ENCODE measurements at regions not wholly inside any gene's neighbourhood (a gene's known extent, or its start where the extent isn't known, plus 50 kb on each side); places are given as distances from the start of the nearest gene placed in this dataset.

- H3K27ac Mint-ChIP-seq (ENCODE audit: unreplicated experiment) = no peak overlapping the region
- no peaks in the 10 kb centered on the region for H3K4me1 Mint-ChIP-seq (ENCODE audit: unreplicated experiment)
- no peak for DNase-seq (ENCODE audit: extremely low spot score, unreplicated experiment)
Measured at GRCh38 chr18:64966667-64967066, 784.1 kb upstream of the CDH7 start.

GRCh38 chr18:64956465-64956864 lies 794.3 kb upstream of the CDH7 start:
- Mint-ChIP-seq H3K27me3 (ENCODE audit: unreplicated experiment) (no peaks in the 10 kb centered on the region), H3K4me1 (ENCODE audit: unreplicated experiment) (no peaks in the 10 kb centered on the region), H3K27ac (ENCODE audit: unreplicated experiment) (no peak overlapping the region), H3K36me3 (ENCODE audit: unreplicated experiment) (no peaks in the 10 kb centered on the region), H3K9me3 (ENCODE audit: unreplicated experiment) (peaks cover 2% of the 10 kb centered on the region), H3K4me3 (ENCODE audit: unreplicated experiment) (no peak overlapping the region)
- no peak for DNase-seq (ENCODE audit: extremely low spot score, unreplicated experiment)
- TF ChIP-seq, protein P1, sequence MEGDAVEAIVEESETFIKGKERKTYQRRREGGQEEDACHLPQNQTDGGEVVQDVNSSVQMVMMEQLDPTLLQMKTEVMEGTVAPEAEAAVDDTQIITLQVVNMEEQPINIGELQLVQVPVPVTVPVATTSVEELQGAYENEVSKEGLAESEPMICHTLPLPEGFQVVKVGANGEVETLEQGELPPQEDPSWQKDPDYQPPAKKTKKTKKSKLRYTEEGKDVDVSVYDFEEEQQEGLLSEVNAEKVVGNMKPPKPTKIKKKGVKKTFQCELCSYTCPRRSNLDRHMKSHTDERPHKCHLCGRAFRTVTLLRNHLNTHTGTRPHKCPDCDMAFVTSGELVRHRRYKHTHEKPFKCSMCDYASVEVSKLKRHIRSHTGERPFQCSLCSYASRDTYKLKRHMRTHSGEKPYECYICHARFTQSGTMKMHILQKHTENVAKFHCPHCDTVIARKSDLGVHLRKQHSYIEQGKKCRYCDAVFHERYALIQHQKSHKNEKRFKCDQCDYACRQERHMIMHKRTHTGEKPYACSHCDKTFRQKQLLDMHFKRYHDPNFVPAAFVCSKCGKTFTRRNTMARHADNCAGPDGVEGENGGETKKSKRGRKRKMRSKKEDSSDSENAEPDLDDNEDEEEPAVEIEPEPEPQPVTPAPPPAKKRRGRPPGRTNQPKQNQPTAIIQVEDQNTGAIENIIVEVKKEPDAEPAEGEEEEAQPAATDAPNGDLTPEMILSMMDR (IDR thresholded peaks at IDR 0.05) = no peak

More at GRCh38 chr18:64966667-64967066, 784.1 kb upstream of the CDH7 start:
- no peaks in the 10 kb centered on the region for H3K9me3 Mint-ChIP-seq (ENCODE audit: unreplicated experiment)
- TF ChIP-seq, protein P1 (IDR thresholded peaks at IDR 0.05) = no peak
- no peak overlapping the region for H3K4me3 Mint-ChIP-seq (ENCODE audit: unreplicated experiment)
- H3K36me3 Mint-ChIP-seq (ENCODE audit: unreplicated experiment) = no peaks in the 10 kb centered on the region
- no peaks in the 10 kb centered on the region for H3K27me3 Mint-ChIP-seq (ENCODE audit: unreplicated experiment)

DNA sequence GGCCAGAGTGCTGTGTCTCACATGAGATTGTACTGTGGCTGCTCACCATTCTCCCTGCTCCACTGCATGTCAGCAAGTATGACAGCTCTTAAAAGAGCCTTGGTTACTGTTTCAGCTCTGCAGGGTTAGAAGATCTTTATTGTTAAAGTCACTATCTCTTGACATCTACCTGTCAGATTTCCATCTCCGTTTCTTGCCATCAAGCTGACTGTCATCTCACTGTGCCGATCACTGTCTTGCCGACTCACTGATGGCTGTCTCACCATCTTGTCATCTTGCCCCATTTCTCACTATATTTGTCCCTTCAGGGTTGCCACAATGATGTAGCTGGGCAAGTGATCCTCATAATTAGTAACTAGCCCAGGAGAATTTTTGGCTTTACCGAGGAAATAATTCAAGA lies 800.9 kb upstream of the CDH7 start:
- Mint-ChIP-seq H3K27ac (ENCODE audit: unreplicated experiment) (no peak overlapping the region), H3K4me3 (ENCODE audit: unreplicated experiment) (no peak overlapping the region), H3K27me3 (ENCODE audit: unreplicated experiment) (no peaks in the 10 kb centered on the region), H3K9me3 (ENCODE audit: unreplicated experiment) (peaks cover 36% of the 10 kb centered on the region), H3K4me1 (ENCODE audit: unreplicated experiment) (no peaks in the 10 kb centered on the region), H3K36me3 (ENCODE audit: unreplicated experiment) (no peaks in the 10 kb centered on the region)
- TF ChIP-seq, protein P1 (IDR thresholded peaks at IDR 0.05) = no peak
- no peak for DNase-seq (ENCODE audit: extremely low spot score, unreplicated experiment)

- DNase-seq (ENCODE audit: extremely low spot score, unreplicated experiment) = no peak
- no peaks in the 10 kb centered on the region for H3K36me3 Mint-ChIP-seq (ENCODE audit: unreplicated experiment)
Measured at GRCh38 chr18:64936671-64937070, 787.8 kb upstream of the LINC00305 start.

DNA sequence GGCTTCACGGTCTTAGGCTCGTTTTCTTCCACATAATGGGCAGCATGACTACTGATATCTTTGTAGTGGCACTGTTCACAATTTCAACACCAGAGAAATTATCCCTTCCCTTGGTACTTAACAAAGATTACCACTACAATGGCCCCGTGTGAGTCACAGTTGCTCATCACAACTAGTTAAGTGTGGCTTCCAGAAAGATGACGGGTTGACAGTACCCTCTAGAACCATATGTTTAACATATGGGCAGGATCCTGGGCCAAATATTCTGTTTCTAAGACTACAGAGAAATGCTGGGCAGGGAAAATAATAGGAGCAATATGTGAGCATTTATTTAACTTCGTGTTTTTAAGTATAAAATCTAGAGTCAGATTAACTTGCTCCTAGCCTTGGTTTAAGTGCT lies 780.1 kb upstream of the LINC00305 start:
- no peak for DNase-seq (ENCODE audit: extremely low spot score, unreplicated experiment)
- Mint-ChIP-seq H3K4me3 (ENCODE audit: unreplicated experiment) (no peak overlapping the region), H3K9me3 (ENCODE audit: unreplicated experiment) (no peaks in the 10 kb centered on the region), H3K36me3 (ENCODE audit: unreplicated experiment) (no peaks in the 10 kb centered on the region), H3K27ac (ENCODE audit: unreplicated experiment) (no peak overlapping the region), H3K4me1 (ENCODE audit: unreplicated experiment) (no peaks in the 10 kb centered on the region), H3K27me3 (ENCODE audit: unreplicated experiment) (no peaks in the 10 kb centered on the region)
- TF ChIP-seq, protein P1 (IDR thresholded peaks at IDR 0.05) = no peak

More at GRCh38 chr18:64936671-64937070, 787.8 kb upstream of the LINC00305 start:
- no peaks in the 10 kb centered on the region for H3K27me3 Mint-ChIP-seq (ENCODE audit: unreplicated experiment)
- H3K4me3 Mint-ChIP-seq (ENCODE audit: unreplicated experiment) = no peak overlapping the region
- H3K4me1 Mint-ChIP-seq (ENCODE audit: unreplicated experiment) = no peaks in the 10 kb centered on the region
- no peaks in the 10 kb centered on the region for H3K9me3 Mint-ChIP-seq (ENCODE audit: unreplicated experiment)
- H3K27ac Mint-ChIP-seq (ENCODE audit: unreplicated experiment) = no peak overlapping the region
- TF ChIP-seq, protein P1 (IDR thresholded peaks at IDR 0.05) = no peak

Measured in osteocyte (in vitro differentiated cells).